HG03139 (cell line): ENCODE measurements at regions not wholly inside any gene's neighbourhood (a gene's known extent, or its start where the extent isn't known, plus 50 kb on each side); places are given as distances from the start of the nearest gene placed in this dataset.
"Not testable (repeated sequence)": the region's sequence is repeated elsewhere in the genome, so short reads cannot be mapped to it uniquely, and the experiment has no call there.

Experiments used
- ATAC-seq: cut with Tn5 transposase; IDR thresholded peaks from one replicate; pipeline ENCODE4 v1.9.1; 2021; ENCODE audit not compliant: unreplicated experiment

GRCh38 chr1:219731771-219732170, 118.9 kb upstream of the ZC3H11B start:
- no peak for ATAC-seq

- ATAC-seq: no peak
These were observed 113.8 kb upstream of the ZC3H11B start for GRCh38 chr1:219726480-219727272.

GRCh38 chr1:219724440-219724839, 111.5 kb upstream of the ZC3H11B start:
- no peak for ATAC-seq

DNA sequence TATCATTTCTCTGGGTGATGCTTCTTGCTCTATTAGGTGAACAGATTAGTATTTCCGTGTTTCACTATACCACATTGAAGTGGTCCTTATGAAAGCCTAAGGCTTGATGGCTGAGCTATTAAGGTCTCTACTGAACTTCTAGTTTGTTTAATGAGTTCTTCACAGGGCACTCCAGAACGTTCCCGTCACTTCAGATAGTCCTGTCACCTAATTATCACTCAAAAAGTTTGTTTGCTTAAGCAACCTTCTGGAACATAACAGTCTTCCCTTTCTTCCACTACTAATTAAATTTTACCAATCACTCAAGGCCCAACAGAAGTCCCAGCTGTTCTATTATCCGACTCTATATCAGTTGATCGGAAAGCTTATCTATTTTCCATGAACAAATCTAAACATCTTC, 104.6 kb upstream of the ZC3H11B start:
- no peak for ATAC-seq

DNA sequence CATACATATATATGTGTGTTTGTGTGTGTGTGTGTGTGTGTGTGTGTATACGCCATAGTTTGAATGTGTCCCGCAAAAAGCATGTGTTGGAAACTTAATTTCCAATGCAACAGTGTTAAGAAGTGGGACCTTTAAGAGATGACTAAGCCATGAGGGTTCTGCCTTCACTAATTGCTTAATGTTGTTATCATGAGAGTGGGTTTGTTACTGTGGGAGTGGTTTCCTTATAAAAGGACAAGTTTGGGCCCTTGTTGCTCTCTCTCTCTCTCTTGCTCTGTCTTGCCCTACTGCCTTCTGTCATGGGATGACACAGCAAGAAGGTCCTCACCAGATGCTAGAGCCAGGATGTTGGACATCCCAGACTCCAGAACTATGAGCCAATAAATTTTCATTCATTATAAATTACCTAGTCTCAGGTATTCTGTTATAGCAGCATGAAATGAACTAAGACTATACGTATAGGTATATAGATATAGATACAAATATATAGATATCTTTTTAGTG, 103.8 kb upstream of the ZC3H11B start:
- ATAC-seq: no peak

- no peak for ATAC-seq
These were observed 101.1 kb upstream of the ZC3H11B start for GRCh38 chr1:219713981-219714381.

DNA sequence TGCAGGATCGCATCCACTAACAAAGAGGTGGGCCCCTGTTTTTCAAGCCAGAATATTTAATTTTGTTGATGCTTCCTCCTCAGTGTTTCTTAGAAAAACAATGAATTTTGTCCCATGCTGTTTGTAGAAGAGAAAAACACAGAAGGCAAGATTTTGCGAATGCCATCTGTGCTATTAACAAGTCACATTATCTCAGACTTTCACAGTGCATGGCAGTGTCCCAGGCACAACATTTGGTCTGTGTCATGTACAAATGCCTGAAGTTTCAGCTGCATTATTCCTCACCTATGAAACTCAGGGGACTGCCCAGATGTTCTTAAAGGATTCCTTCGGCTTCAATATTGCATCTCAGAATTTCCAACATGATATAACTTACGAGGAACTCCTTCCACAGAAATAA, 99.6 kb upstream of the ZC3H11B start:
- no peak for ATAC-seq

DNA sequence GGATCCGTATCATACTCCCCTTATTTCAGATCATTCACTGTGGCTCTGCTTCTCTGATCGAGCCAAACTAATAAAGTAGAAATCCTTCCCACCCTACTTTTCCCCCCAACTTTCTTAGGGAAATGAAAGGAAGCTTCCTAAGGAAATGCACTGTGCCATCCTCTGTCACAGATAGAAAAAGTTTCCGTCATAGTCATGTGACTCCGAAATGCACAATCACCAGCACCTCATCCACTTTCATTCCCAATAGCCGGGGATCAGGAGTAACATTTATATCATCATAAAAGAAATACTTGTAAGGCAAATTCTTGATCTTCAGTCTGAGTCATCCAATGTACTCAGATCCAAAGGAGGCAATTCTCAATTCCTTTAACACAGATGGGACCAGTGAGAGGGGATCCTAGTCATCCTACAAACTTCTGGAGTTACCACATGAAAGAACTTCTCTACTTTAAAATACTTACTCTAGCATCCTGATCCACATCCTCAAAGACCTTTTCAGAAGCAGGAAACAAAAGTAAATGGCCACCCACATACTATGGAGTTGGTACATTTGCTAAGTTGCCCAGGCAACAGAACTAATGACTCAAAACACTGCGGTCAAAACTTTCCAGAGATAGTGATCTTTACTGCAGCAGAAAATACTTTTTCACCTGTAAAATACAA, 97.8 kb upstream of the ZC3H11B start:
- ATAC-seq: no peak

DNA sequence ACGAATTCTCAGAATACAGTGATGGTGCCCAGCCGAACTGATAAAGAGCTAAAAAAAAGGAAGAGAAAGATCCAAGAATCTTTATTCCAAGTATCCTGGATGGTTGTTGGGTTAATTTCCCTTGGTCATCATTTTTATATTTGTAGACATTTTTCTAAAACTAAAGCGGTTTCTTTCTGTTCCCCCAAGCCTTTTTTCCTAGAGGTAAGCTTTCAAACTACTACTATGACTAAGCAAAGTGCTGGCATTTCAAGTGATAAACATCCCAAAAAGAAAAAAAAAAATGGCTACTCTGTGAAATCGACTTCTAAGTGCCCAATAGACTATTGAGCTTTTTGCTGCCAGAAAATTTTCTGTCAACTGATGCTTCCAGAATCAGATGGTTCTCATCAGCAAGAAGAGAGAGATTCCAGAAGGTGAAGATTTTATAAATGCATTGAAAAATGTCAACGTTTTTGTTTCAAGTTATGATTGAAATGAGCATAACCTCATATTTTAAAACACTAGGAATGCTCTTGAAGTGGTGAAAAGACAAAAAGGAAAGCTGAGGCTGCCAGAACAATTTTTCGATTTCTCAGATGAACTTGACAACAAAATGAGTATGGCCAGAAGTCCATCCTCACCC, 96.1 kb upstream of the ZC3H11B start:
- ATAC-seq: no peak

DNA sequence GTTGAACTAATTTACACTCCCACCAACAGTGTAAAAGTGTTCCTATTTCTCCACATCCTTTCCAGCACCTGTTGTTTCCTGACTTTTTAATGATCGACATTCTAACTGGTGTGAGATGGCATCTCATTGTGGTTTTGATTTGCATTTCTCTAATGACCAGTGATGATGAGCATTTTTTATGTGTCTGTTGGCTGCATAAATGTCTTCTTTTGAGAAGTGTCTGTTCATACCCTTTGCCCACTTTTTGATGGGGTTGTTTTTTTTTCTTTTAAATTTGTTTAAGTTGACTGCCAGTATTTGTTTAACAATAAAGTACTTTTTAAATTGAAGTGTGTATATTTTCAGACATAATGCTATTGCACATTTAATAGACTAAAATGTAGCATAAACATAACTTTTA, 95.0 kb upstream of the ZC3H11B start:
- ATAC-seq: not testable (repeated sequence)

GRCh38 chr1:219704331-219704730, 91.4 kb upstream of the ZC3H11B start:
- not testable (repeated sequence) for ATAC-seq

GRCh38 chr1:219703368-219703639, 90.4 kb upstream of the ZC3H11B start:
- no peak for ATAC-seq

- ATAC-seq: no peak
These were observed 88.6 kb upstream of the ZC3H11B start for GRCh38 chr1:219701476-219701875.

DNA sequence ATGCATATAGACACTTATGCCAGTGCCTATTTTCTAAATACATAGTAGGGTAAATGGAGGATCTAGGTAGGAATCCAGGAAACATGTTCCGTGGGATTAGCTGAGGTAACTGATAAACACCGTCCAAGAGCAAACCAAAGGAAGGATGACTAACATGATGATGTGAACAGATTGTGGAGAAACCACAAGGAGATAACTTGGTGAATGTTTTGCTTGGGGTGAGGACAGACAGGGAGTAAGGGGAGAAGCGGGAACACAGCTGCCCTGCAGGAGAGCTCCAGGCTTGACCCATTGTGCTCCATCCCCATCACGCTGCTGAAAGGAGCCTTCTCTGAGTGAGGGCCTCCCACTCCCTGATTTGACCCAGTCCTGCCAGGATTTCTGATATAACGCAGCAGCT, 87.0 kb upstream of the ZC3H11B start:
- no peak for ATAC-seq

GRCh38 chr1:219697682-219698081, 84.8 kb upstream of the ZC3H11B start:
- ATAC-seq: no peak

- no peak for ATAC-seq
These were observed 80.1 kb upstream of the ZC3H11B start for GRCh38 chr1:219692981-219693380.

DNA sequence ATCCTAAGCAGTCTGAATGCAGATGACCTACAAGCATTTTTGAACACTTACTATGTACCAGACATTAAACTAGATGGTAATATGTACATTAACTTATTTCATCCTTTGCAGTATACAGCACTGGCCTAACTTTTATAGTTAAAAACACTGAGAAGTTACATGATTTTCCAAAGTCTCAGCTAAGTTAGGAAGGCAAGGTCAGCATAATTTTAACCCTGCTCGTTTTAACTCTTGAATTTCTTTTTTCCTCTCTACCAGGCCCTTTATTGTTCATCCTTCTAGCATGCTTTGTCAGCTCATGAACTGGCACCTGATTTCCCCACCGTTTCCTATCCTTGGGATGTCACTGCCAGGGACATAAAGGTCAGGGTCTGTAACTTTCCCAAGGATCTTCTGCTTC, 76.9 kb upstream of the ZC3H11B start:
- ATAC-seq: no peak

GRCh38 chr1:219687779-219688178, 74.9 kb upstream of the ZC3H11B start:
- no peak for ATAC-seq

- no peak for ATAC-seq
These were observed 73.3 kb upstream of the ZC3H11B start for GRCh38 chr1:219686171-219686570.

- ATAC-seq: no peak
These were observed 69.9 kb upstream of the ZC3H11B start for GRCh38 chr1:219682788-219683187.

DNA sequence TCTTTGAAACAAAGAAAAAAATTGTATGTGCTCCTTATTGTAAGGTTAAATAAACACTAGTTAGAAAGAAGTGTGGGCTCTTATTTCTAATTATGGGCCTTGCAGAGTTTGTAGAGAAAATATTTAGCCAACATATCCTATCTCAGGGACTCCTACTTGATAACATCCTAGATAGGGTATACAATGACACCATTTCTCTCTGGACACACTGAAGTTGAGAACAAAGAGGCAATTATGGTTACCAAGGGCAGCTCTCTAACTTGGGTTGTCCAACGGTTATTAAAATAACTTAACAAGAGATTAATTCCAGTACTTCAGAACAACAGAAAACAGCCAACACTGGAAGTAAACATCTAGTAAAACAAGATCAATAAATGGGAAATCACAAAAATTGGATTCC, 69.0 kb upstream of the ZC3H11B start:
- no peak for ATAC-seq
